AG10803 (cell line): ENCODE measurements at regions not wholly inside any gene's neighbourhood (a gene's known extent, or its start where the extent isn't known, plus 50 kb on each side); places are given as distances from the start of the nearest gene placed in this dataset.

Experiments
- DNase-seq: peaks from one replicate; pipeline ENCODE4 v3.0.0; 2010; ENCODE audit warnings: low read depth
- H3K4me3 ChIP-seq: 2 replicates; pipeline ENCODE4 v1.5.1; 2011; ENCODE audit warnings: mild to moderate bottlenecking, low read length, control low read depth
- TF ChIP-seq, protein P1 (sequence below): conservative IDR thresholded peaks from 2 replicates; pipeline ENCODE4 v1.5.1; 2011; ENCODE audit warnings: mild to moderate bottlenecking, low read length, control low read depth, inconsistent platforms

DNA sequence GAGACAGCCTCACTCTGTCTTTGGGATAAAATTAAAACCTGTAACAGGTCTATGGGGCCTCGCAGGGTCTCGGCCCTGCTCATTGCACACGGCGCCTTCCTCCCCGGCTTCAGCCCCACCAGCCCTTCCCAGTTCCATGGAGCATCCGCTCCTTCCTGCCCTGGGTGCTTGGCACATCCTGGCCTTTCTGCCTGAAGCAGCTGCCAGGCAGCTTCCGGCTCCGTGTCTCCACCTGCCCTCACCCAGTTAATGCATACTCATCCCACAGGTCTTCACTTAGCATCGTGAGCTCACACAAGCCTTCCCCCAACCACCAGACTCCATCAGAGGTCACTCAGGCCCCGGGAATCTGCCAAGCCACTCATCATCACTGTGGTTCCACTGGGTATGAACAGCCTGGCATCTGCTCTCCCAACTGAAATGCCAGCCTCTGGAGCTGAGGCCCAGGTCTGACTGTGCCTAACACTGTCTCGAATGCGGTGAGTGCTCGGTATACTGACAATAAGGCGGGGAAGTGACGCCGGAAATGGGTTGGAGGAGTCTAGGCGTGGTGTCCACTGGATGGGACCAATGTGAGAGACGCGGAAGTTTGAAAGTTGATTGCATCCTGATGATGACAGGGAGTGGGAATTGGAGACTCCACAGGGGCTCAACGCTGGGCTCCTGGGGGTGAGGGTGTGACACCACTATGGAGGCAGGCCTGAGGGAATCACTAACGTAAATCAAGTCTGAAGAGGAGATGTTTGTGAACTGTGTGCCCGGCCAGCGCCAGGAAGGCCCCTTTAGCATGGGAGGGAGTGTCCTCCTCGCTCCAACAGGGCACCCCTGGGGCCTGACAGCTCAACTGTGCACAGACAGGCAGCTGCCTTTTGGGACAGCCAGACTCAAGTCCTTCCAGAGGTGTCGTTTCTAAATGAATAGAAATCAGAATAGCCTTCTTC lies 245.8 kb downstream of the TTLL2 start:
- TF ChIP-seq, protein P1, sequence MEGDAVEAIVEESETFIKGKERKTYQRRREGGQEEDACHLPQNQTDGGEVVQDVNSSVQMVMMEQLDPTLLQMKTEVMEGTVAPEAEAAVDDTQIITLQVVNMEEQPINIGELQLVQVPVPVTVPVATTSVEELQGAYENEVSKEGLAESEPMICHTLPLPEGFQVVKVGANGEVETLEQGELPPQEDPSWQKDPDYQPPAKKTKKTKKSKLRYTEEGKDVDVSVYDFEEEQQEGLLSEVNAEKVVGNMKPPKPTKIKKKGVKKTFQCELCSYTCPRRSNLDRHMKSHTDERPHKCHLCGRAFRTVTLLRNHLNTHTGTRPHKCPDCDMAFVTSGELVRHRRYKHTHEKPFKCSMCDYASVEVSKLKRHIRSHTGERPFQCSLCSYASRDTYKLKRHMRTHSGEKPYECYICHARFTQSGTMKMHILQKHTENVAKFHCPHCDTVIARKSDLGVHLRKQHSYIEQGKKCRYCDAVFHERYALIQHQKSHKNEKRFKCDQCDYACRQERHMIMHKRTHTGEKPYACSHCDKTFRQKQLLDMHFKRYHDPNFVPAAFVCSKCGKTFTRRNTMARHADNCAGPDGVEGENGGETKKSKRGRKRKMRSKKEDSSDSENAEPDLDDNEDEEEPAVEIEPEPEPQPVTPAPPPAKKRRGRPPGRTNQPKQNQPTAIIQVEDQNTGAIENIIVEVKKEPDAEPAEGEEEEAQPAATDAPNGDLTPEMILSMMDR, result no peak
- H3K4me3 ChIP-seq, result no peak overlapping the region
- DNase-seq, result no peak

DNA sequence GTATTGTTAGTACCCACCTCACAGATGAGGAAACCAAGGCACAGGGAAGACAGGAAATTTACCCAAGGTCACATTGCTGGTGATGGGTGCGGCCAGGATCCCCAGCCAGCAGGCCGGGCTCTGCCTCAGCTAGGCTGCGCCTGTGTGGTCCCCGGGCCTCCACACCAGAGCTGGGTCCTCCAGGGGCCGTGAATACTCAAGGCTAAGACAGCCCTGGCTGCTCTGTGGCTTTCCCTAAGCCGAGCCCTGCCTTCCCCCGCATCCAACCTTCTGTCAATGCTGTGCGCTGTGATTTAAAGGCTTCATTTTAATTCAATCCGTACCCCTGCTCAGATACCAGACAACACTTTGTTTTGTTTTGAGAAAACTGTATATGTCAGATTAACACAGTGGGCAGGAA lies 246.7 kb downstream of the TTLL2 start:
- TF ChIP-seq, protein P1, result no peak
- DNase-seq, result no peak
- no peak overlapping the region for H3K4me3 ChIP-seq

DNA sequence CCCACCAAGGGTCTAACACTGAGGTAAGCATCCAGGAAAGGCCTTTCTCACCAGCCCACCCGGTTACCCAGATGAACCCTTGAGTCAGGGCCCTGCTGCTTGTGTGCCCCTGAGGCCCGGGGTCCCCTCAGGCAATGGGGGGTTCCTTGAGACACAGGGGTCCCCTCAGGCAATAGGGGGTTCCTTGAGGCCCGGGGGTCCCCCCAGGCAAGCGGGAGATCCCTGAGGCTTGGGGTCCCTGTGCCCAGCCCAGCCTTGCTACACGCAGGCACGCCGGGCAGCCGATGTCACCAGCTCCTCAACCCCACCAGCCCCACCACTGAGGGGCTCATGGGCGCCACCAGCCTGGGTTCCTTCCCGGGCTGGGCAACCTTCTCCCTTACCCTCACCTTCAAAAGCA lies 247.2 kb downstream of the TTLL2 start:
- TF ChIP-seq, protein P1, result no peak

DNA sequence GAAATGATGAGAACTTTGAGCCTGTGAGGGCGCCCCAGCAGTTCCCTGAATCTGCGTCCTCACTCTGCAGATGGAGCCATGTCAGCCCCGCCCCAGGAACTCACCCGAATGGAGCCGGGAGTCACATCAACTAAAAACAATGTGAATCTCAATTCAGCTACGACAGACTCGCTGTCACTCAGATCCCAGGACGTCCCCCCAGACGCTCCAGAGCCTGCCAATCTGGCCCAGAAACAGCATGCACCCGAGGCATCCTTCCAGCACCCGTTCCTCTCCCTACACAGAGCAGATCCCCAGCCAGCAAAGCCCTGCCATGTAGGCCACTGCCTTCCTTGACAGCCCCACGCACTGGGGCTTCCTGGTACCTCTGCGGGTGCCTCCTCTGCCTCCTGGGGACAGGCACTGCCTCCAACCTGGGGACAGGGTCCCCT lies 248.0 kb downstream of the TTLL2 start:
- TF ChIP-seq, protein P1, result no peak
- H3K4me3 ChIP-seq, result no peak overlapping the region
- DNase-seq, result no peak

More for the DNA sequence above, 247.2 kb downstream of the TTLL2 start:
- DNase-seq, result no peak
- no peak overlapping the region for H3K4me3 ChIP-seq

DNA sequence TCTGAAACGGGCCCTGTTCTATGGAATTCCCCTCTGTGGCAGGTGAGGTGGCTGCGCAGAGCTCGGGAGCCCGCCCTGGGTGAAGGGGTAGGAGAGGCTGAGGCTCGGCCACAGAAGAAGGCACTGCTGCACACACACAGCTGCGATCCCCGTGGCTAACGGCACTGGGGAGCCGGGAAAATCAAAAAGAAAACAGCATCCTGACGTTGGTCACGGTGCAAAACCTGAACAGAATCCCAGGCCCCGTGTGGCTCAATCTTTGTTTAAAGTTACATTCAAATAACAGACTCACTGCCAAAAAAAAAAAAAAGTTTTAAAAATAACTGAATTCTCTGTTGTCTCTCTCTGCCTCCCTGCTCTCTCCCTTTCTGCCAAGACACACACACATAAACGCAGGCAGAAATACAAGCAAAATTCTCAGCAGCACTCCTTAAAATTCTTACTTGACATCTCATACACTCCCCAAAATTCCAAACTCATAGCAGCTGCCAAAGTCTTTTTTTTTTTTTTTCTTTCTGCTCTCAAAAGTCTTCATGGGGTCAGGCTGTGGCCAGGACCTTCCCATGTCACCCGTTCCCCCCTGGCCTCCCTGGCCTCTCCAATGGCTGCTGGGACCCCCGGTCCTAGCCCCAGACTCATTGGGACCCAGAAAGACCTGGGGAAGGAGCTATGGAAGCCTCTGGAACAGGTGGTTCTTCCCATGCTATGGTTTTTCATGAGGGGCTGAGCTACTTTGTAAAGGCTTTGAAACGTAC lies 248.8 kb downstream of the TTLL2 start:
- TF ChIP-seq, protein P1, result no peak
- no peak for DNase-seq
- no peak overlapping the region for H3K4me3 ChIP-seq

DNA sequence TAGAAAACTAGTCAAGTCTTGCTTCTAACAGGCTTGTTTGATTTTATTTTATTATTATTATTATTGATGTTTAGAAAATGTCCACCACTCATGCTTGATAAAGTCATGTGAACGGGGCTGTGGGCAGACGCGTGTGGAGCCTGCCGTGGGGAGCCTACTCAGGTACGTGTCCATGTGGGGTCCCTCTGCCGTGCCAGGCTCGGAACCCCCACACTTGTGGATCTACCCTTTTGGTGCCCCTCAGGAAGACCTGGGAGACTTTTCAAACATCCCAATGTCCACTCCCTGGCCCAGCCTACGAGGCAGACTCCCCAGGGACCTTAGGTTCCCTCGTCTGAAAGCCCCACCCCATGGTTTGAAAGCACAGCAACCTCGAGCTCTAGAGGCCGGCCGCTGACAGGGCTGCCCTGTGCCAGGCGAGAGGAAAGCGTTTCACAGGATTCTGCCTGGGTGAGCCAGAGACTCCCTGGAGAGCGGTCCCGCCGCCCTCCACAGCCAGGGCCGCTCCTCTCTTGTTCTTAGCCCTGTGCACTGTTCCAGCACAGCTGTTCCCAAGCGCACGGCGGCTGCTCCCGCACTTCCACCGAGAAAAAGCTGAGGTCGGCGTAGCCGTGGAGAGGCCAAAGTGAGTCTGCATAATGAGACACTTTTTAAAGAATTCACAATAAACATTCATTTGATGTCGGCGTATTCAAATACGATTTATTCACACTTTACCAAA lies 249.7 kb downstream of the TTLL2 start:
- TF ChIP-seq, protein P1, result no peak
- no peak overlapping the region for H3K4me3 ChIP-seq
- DNase-seq, result no peak
